ENCODE measurements at regions not wholly inside any gene's neighbourhood (a gene's known extent, or its start where the extent isn't known, plus 50 kb on each side); places are given as distances from the start of the nearest gene placed in this dataset.

DNA sequence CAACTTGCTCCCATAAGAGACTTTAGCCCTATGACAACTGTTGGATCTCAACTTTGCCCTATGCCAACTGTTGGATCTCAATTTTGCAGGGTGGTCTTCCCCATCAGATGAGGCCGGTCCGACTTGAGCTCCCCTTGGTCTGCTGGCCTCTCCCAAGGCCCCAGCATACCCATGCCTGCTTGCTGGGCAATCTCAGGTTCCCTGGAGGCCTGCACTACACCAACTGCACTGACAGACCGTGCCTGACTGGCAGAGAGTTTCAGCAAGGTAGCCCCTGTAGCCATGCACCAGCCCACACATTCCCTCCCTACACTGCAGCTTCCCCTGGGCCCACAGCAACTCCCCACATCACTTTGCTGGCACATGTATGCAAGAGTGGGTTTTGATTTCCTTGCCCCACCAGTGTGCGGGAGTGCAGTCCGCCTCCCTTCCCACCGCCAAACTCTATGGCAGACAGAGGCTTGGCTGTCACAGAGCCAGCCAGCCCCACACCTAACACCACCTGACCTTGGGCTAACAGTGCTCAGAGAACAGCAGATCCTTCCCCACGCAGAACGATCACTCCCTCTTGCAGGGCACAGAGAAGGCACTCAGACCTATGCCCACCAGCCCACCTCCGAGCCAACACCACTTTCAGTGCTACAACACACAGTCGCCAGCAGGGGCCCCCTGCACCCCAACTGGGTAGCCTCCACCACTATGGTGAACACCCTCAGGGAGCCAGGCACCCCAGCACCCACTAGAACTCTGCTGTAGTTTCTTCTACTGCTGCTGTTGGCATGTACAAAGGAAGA, 279.9 kb upstream of the COX7C start:
- Histone ChIP-seq H3K27me3 (no peaks in the 10 kb centered on the region), H3K27ac (no peak overlapping the region), H3K36me3 (no peaks in the 10 kb centered on the region), H3K9me3 (no peaks in the 10 kb centered on the region), H3K4me3 (no peak overlapping the region), H3K4me1 (no peaks in the 10 kb centered on the region)
- no peak for DNase-seq (ENCODE audit: low spot score in 2 of 2)
- intact Hi-C loops (cut with DNase I) = no loop called here
- TF ChIP-seq, protein P1, sequence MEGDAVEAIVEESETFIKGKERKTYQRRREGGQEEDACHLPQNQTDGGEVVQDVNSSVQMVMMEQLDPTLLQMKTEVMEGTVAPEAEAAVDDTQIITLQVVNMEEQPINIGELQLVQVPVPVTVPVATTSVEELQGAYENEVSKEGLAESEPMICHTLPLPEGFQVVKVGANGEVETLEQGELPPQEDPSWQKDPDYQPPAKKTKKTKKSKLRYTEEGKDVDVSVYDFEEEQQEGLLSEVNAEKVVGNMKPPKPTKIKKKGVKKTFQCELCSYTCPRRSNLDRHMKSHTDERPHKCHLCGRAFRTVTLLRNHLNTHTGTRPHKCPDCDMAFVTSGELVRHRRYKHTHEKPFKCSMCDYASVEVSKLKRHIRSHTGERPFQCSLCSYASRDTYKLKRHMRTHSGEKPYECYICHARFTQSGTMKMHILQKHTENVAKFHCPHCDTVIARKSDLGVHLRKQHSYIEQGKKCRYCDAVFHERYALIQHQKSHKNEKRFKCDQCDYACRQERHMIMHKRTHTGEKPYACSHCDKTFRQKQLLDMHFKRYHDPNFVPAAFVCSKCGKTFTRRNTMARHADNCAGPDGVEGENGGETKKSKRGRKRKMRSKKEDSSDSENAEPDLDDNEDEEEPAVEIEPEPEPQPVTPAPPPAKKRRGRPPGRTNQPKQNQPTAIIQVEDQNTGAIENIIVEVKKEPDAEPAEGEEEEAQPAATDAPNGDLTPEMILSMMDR (IDR thresholded peaks at IDR 0.05) = no peak

DNA sequence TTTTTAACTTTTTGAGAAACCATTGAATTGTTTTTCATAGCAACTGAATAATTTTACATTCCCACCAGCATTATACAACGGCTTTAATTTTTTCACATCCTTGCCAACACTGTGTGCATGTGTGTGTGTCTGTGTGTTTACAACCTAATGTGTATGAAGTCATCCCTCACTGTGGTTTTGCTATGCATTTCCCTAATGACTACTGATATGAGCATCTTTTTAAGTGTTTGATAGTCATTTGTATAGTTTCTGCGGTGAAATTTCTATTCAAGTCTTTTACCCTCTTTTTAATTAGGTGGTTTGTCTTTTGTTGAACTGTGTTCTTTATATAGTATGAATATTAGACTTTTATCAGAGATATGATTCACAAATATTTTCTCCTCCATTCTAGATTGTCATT, 263.1 kb upstream of the COX7C start:
- intact Hi-C loops (cut with DNase I) = no loop called here
- DNase-seq (ENCODE audit: low spot score in 2 of 2) = no peak
- Histone ChIP-seq H3K4me3 (no peak overlapping the region), H3K9me3 (no peaks in the 10 kb centered on the region), H3K27me3 (no peaks in the 10 kb centered on the region), H3K36me3 (no peaks in the 10 kb centered on the region), H3K27ac (no peak overlapping the region), H3K4me1 (no peaks in the 10 kb centered on the region)
- TF ChIP-seq, protein P1 (IDR thresholded peaks at IDR 0.05) = no peak

DNA sequence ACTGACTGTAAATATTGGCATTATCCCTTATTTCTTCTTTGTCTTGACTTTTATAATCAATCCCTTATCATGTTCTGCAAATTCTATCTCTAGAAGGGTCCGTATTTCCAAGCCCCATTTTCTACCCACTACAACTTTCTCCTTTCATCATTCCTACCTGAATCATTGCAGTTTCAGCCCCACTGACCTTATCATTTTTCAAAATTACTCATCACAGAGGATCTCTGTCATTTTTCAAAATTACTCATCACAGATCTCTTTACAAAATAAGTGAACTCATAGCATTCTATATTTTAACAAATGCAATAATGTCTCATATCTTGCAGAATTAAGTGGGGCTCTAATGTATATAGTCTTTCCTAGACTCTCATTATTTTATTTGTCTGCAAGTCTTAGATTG, 256.9 kb upstream of the COX7C start:
- DNase-seq (ENCODE audit: low spot score in 2 of 2) = no peak
- Histone ChIP-seq H3K27me3 (no peaks in the 10 kb centered on the region), H3K36me3 (no peaks in the 10 kb centered on the region), H3K9me3 (no peaks in the 10 kb centered on the region), H3K27ac (no peak overlapping the region), H3K4me3 (no peak overlapping the region), H3K4me1 (no peaks in the 10 kb centered on the region)
- TF ChIP-seq, protein P1 (IDR thresholded peaks at IDR 0.05) = no peak
- intact Hi-C loops (cut with DNase I) = no loop called here

DNA sequence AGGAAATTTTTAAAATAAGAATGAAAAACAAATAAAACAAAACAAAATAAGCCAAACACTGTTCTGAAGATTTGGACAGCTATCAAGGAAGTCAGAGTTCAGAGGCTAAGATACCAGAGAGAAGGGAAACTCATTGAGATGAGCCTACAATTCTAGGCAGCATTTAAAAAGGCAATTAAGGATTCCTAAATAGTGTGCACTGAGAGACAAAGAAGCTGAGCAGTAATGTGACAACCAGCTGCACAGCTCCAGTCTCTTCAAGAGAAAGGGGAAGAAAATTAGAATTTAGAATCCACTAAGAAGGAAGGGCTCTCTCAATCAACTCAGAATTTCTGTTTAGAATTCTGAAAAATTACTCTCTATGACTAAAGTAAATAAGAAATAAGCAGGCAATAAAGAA, 246.7 kb upstream of the COX7C start:
- no peak for DNase-seq (ENCODE audit: low spot score in 2 of 2)
- no peak overlapping the region for H3K27ac ChIP-seq
- no peaks in the 10 kb centered on the region for H3K36me3 ChIP-seq
- no peak overlapping the region for H3K4me3 ChIP-seq
- no peaks in the 10 kb centered on the region for H3K9me3 ChIP-seq
- no peaks in the 10 kb centered on the region for H3K4me1 ChIP-seq
- intact Hi-C loops (cut with DNase I) = no loop called here
- TF ChIP-seq, protein P1 (IDR thresholded peaks at IDR 0.05) = no peak
- H3K27me3 ChIP-seq = no peaks in the 10 kb centered on the region

DNA sequence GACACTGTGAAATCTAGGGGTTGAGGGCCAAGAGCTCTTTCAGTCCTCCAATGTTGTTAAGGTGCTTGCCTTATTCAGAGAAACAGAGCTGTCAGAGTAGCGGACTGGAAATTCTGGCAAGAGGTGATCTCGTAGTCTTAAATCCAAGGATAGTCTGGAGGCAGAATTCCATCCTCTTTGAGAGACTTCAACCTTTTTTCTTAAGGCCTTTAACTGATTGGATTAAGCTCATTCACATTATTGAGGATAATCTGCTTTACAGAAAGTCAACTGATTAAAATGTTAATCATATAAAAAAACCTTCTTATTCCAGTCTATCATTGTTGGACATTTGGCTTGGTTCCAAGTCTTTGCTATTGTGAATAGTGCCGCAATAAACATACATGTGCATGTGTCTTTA, 243.1 kb upstream of the COX7C start:
- H3K27ac ChIP-seq = no peak overlapping the region
- no peak overlapping the region for H3K4me3 ChIP-seq
- H3K27me3 ChIP-seq = no peaks in the 10 kb centered on the region
- no peaks in the 10 kb centered on the region for H3K9me3 ChIP-seq
- TF ChIP-seq, protein P1 (IDR thresholded peaks at IDR 0.05) = no peak
- H3K4me1 ChIP-seq = no peaks in the 10 kb centered on the region
- H3K36me3 ChIP-seq = no peaks in the 10 kb centered on the region
- no peak for DNase-seq (ENCODE audit: low spot score in 2 of 2)
- intact Hi-C loops (cut with DNase I) = no loop called here

DNA sequence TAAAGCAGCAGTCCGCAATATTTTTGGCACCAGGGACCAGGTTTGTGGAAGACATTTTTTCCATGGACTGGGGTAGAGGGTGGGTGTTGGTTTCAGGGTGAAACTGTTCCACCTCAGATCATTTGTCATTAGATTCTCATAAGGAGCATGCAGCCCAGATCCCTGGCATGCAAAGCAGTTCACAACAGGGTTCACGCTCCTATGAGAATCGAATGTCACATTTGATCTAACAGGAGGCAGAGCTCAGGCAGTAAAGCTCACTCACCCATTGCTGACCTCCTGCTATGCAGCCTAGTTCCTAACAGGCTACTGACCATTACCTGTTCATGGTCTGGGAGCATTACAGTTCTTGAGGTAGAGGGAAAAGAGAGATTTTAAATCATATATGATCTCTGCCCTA, 241.5 kb upstream of the COX7C start:
- intact Hi-C loops (cut with DNase I) = no loop called here
- Histone ChIP-seq H3K27me3 (no peaks in the 10 kb centered on the region), H3K36me3 (no peaks in the 10 kb centered on the region), H3K27ac (no peak overlapping the region), H3K9me3 (no peaks in the 10 kb centered on the region), H3K4me3 (no peak overlapping the region), H3K4me1 (no peaks in the 10 kb centered on the region)
- TF ChIP-seq, protein P1 (IDR thresholded peaks at IDR 0.05) = no peak
- DNase-seq (ENCODE audit: low spot score in 2 of 2) = no peak

Data from ascending aorta (tissue), 2 donors.